HG02588 (cell line): ENCODE measurements at regions not wholly inside any gene's neighbourhood (a gene's known extent, or its start where the extent isn't known, plus 50 kb on each side); places are given as distances from the start of the nearest gene placed in this dataset.
"Not testable (repeated sequence)": the region's sequence is repeated elsewhere in the genome, so short reads cannot be mapped to it uniquely, and the experiment has no call there.

ENCODE experiments used
- ATAC-seq: cut with Tn5 transposase; IDR thresholded peaks from one replicate; pipeline ENCODE4 v1.9.1; 2021; ENCODE audit warnings: mild to moderate bottlenecking, moderate library complexity; ENCODE audit not compliant: unreplicated experiment

- not testable (repeated sequence) for ATAC-seq
Observed at GRCh38 chrY:7588176-7588575, 676.6 kb upstream of the AMELY start.

- no peak for ATAC-seq
Observed at GRCh38 chrY:7562541-7562940, 651.0 kb upstream of the AMELY start.

GRCh38 chrY:7557675-7558074, 646.1 kb upstream of the AMELY start:
- ATAC-seq, result peak; percentile 44

GRCh38 chrY:7555006-7555405, 643.5 kb upstream of the AMELY start:
- no peak for ATAC-seq

GRCh38 chrY:7545060-7545459, 633.5 kb upstream of the AMELY start:
- ATAC-seq, result no peak

GRCh38 chrY:7544172-7544770, 632.7 kb upstream of the AMELY start:
- ATAC-seq, result no peak

- no peak for ATAC-seq
Observed at GRCh38 chrY:7543506-7543905, 632.0 kb upstream of the AMELY start.

- no peak for ATAC-seq
Observed at GRCh38 chrY:7542256-7542858, 630.8 kb upstream of the AMELY start.

- no peak for ATAC-seq
Observed at GRCh38 chrY:7529396-7529795, 617.8 kb upstream of the AMELY start.

GRCh38 chrY:7527568-7527967, 616.0 kb upstream of the AMELY start:
- not testable (repeated sequence) for ATAC-seq

- no peak for ATAC-seq
Observed at GRCh38 chrY:7518387-7518786, 606.8 kb upstream of the AMELY start.

GRCh38 chrY:7516268-7516667, 604.7 kb upstream of the AMELY start:
- no peak for ATAC-seq

- ATAC-seq, result no peak
Observed at GRCh38 chrY:7515812-7516211, 604.3 kb upstream of the AMELY start.

- ATAC-seq, result no peak
Observed at GRCh38 chrY:7502896-7503295, 591.3 kb upstream of the AMELY start.

- ATAC-seq, result no peak
Observed at GRCh38 chrY:7501236-7501635, 589.7 kb upstream of the AMELY start.

- ATAC-seq, result no peak
Observed at GRCh38 chrY:7496001-7496400, 584.4 kb upstream of the AMELY start.

- ATAC-seq, result not testable (repeated sequence)
Observed at GRCh38 chrY:7484455-7485285, 573.1 kb upstream of the AMELY start.

GRCh38 chrY:7471976-7472375, 560.4 kb upstream of the AMELY start:
- ATAC-seq, result no peak

- ATAC-seq, result no peak
Observed at GRCh38 chrY:7470037-7470436, 558.5 kb upstream of the AMELY start.

- no peak for ATAC-seq
Observed at GRCh38 chrY:7468951-7469745, 557.6 kb upstream of the AMELY start.

- no peak for ATAC-seq
Observed at GRCh38 chrY:7467796-7468520, 556.4 kb upstream of the AMELY start.
